ENCODE measurements at regions not wholly inside any gene's neighbourhood (a gene's known extent, or its start where the extent isn't known, plus 50 kb on each side); places are given as distances from the start of the nearest gene placed in this dataset.

- Histone ChIP-seq H3K9me3 (ENCODE audit: control insufficient read depth, insufficient read depth, low read length) (peaks cover 4% of the 10 kb centered on the region), H3K4me1 (ENCODE audit: control insufficient read depth, insufficient read depth, low read length) (no peaks in the 10 kb centered on the region), H3K27me3 (ENCODE audit: control insufficient read depth, insufficient read depth, low read length) (no peaks in the 10 kb centered on the region), H3K4me3 (ENCODE audit: low read length) (no peak overlapping the region), H3K27ac (ENCODE audit: low read length) (no peak overlapping the region), H3K36me3 (ENCODE audit: control insufficient read depth, insufficient read depth, low read length) (no peaks in the 10 kb centered on the region)
- H3K9me3 Mint-ChIP-seq = peaks cover 8 to 17% of the 10 kb centered on the region in 2 donors
- peaks cover 8% of the 10 kb centered on the region for H3K36me3 Mint-ChIP-seq
- 82% methylated on average over 3 of the region's 3 CpGs for WGBS (ENCODE audit: insufficient coverage)
- H3K4me3 Mint-ChIP-seq = no peak overlapping the region
- H3K4me1 Mint-ChIP-seq = no peaks in the 10 kb centered on the region
- intact Hi-C loops (cut with micrococcal nuclease) = no loop called here
- ATAC-seq (no peak), DNase-seq (no peak)
- no peaks in the 10 kb centered on the region for H3K27me3 Mint-ChIP-seq (ENCODE audit: low read depth in 2 of 2)
- H3K27ac Mint-ChIP-seq = no peak overlapping the region
- TF ChIP-seq, protein P1, sequence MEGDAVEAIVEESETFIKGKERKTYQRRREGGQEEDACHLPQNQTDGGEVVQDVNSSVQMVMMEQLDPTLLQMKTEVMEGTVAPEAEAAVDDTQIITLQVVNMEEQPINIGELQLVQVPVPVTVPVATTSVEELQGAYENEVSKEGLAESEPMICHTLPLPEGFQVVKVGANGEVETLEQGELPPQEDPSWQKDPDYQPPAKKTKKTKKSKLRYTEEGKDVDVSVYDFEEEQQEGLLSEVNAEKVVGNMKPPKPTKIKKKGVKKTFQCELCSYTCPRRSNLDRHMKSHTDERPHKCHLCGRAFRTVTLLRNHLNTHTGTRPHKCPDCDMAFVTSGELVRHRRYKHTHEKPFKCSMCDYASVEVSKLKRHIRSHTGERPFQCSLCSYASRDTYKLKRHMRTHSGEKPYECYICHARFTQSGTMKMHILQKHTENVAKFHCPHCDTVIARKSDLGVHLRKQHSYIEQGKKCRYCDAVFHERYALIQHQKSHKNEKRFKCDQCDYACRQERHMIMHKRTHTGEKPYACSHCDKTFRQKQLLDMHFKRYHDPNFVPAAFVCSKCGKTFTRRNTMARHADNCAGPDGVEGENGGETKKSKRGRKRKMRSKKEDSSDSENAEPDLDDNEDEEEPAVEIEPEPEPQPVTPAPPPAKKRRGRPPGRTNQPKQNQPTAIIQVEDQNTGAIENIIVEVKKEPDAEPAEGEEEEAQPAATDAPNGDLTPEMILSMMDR (IDR thresholded peaks at IDR 0.05) = no peak
Observed at GRCh38 chr2:81412681-81413080, 1108.1 kb upstream of the LRRTM1 start.

DNA sequence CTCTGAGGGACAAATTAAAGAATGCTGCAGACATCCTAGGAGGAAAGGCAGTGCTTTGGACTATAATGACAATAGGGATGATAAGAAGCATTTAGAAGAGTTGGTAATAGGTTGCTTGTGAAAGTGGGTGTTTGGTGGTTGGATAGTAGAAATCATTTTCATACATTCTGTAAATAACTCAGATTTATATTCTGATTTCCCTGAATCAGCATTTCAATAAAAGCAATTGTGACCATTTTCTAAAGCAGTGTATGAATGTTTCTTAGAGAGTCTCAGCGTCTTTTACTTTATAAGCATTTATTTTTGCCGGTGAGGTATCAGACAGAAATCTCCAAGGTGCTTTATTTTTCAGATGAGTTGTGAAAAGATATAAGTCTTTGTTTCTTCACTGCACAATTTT is 1099.0 kb upstream of the LRRTM1 start:
- Histone ChIP-seq H3K4me3 (ENCODE audit: low read length) (no peak overlapping the region), H3K9me3 (ENCODE audit: control insufficient read depth, insufficient read depth, low read length) (peaks cover 7% of the 10 kb centered on the region), H3K27me3 (ENCODE audit: control insufficient read depth, insufficient read depth, low read length) (no peaks in the 10 kb centered on the region), H3K36me3 (ENCODE audit: control insufficient read depth, insufficient read depth, low read length) (no peaks in the 10 kb centered on the region), H3K4me1 (ENCODE audit: control insufficient read depth, insufficient read depth, low read length) (no peaks in the 10 kb centered on the region), H3K27ac (ENCODE audit: low read length) (no peak overlapping the region)
- no peak overlapping the region for H3K27ac Mint-ChIP-seq
- no peaks in the 10 kb centered on the region for H3K4me1 Mint-ChIP-seq
- 94% methylated on average over 2 of the region's 2 CpGs for WGBS (ENCODE audit: insufficient coverage)
- ATAC-seq (no peak), DNase-seq (no peak)
- no peak overlapping the region for H3K4me3 Mint-ChIP-seq
- peaks cover 14 to 16% of the 10 kb centered on the region in 2 donors for H3K9me3 Mint-ChIP-seq
- H3K36me3 Mint-ChIP-seq = no peaks in the 10 kb centered on the region
- TF ChIP-seq, protein P1 (IDR thresholded peaks at IDR 0.05) = no peak
- intact Hi-C loops (cut with micrococcal nuclease) = no loop called here
- H3K27me3 Mint-ChIP-seq (ENCODE audit: low read depth in 2 of 2) = no peaks in the 10 kb centered on the region

DNA sequence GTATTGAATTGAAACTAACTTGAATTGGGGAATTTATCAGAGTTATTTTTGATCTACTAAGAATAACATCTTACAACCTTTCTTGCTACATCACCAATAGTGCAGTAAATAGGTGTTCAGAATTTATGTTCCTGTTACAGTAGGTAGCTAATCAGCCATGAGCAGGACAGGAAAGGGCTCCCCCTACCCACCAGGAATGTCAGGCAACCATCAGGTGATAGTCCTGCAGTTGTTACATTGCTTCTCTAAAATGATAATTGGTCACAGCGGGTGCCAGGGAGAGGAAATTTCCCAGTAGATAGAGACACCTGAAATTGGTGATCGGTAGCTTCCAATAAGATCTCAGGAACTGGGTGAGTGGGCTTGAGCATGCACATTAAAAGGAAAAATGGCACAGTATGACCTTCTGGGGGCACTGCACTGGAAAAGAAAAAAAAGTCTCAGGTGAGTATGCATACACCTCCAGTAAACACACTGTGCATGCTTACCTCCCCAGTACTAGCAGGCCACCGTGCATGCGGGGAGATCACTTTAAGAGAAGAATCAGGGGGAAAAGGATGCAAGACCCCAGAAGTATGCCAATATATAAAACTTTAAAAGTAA is 1092.0 kb upstream of the LRRTM1 start:
- WGBS (ENCODE audit: insufficient coverage) = 100% methylated on average over 3 of the region's 4 CpGs
- Histone ChIP-seq H3K36me3 (ENCODE audit: control insufficient read depth, insufficient read depth, low read length) (no peaks in the 10 kb centered on the region), H3K27me3 (ENCODE audit: control insufficient read depth, insufficient read depth, low read length) (no peaks in the 10 kb centered on the region), H3K27ac (ENCODE audit: low read length) (no peak overlapping the region), H3K9me3 (ENCODE audit: control insufficient read depth, insufficient read depth, low read length) (peaks cover 9% of the 10 kb centered on the region), H3K4me1 (ENCODE audit: control insufficient read depth, insufficient read depth, low read length) (no peaks in the 10 kb centered on the region), H3K4me3 (ENCODE audit: low read length) (no peak overlapping the region)
- H3K4me3 Mint-ChIP-seq = no peak overlapping the region
- TF ChIP-seq, protein P1 (IDR thresholded peaks at IDR 0.05) = no peak
- ATAC-seq (no peak), DNase-seq (no peak)
- H3K27ac Mint-ChIP-seq = no peak overlapping the region
- intact Hi-C loops (cut with micrococcal nuclease) = no loop called here
- peaks cover 10 to 36% of the 10 kb centered on the region in 2 donors for H3K9me3 Mint-ChIP-seq
- H3K36me3 Mint-ChIP-seq = no peaks in the 10 kb centered on the region
- H3K27me3 Mint-ChIP-seq (ENCODE audit: low read depth in 2 of 2) = no peaks in the 10 kb centered on the region
- no peaks in the 10 kb centered on the region for H3K4me1 Mint-ChIP-seq

DNA sequence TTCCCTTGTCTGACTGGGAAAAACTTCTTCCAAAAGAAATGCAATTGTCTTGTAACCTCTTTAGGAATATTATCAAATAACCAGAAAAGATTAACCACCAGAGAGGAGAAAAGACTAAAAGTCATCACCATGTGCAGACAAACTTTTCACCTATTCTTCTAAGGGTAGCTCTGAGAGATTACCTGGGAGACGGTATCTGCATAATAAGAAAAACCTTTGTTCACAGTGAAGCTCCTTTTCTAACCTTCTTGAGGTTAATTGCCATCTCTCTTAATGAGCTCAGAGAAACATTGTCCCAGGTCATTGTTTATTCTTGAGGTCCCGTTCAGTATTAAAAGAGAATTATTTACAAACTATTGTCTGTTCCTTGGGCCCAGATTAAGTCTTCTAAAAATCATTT is 1091.2 kb upstream of the LRRTM1 start:
- ATAC-seq (no peak), DNase-seq (no peak)
- Mint-ChIP-seq H3K4me3 (no peak overlapping the region), H3K27ac (no peak overlapping the region), H3K36me3 (no peaks in the 10 kb centered on the region), H3K9me3 (peaks cover 13 to 36% of the 10 kb centered on the region in 2 donors), H3K27me3 (ENCODE audit: low read depth in 2 of 2) (no peaks in the 10 kb centered on the region), H3K4me1 (no peaks in the 10 kb centered on the region)
- no peaks in the 10 kb centered on the region for H3K27me3 ChIP-seq (ENCODE audit: control insufficient read depth, insufficient read depth, low read length)
- no peaks in the 10 kb centered on the region for H3K36me3 ChIP-seq (ENCODE audit: control insufficient read depth, insufficient read depth, low read length)
- 88% methylated on average over 2 of the region's 2 CpGs for WGBS (ENCODE audit: insufficient coverage)
- peaks cover 9% of the 10 kb centered on the region for H3K9me3 ChIP-seq (ENCODE audit: control insufficient read depth, insufficient read depth, low read length)
- H3K27ac ChIP-seq (ENCODE audit: low read length) = no peak overlapping the region
- H3K4me1 ChIP-seq (ENCODE audit: control insufficient read depth, insufficient read depth, low read length) = no peaks in the 10 kb centered on the region
- no peak overlapping the region for H3K4me3 ChIP-seq (ENCODE audit: low read length)
- TF ChIP-seq, protein P1 (IDR thresholded peaks at IDR 0.05) = no peak
- intact Hi-C loops (cut with micrococcal nuclease) = no loop called here

Data from natural killer cell (primary cell).